SK-N-SH (cell line): ENCODE measurements at regions not wholly inside any gene's neighbourhood (a gene's known extent, or its start where the extent isn't known, plus 50 kb on each side); places are given as distances from the start of the nearest gene placed in this dataset.
A peak's percentile ranks its signal among the peaks of the same experiment; 100 is the strongest.

Source experiments
- CTCF ChIA-PET: fragments of 300-600, 350-600 bp; formaldehyde crosslinking; extraction: SDS; loops from one replicate; lab custom pipeline; 2021; lab: Yijun Ruan, JAX
- POLR2A ChIA-PET: fragments of 350-600 bp; sonication (Branson Sonifier 250); formaldehyde crosslinking; extraction: SDS; loops from one replicate; lab custom pipeline; 2020; ENCODE audit warnings: antibody characterized with exemption, inconsistent platforms; lab: Yijun Ruan, JAX
- DNase-seq: peaks from one replicate; pipeline ENCODE4 v3.0.0; 2012
- H2AFZ ChIP-seq: fragments of 200-600 bp; sonication (generic); 2 replicates; pipeline ENCODE4 v1.8.1; 2016; ENCODE audit warnings: antibody characterized with exemption, mild to moderate bottlenecking, low read depth
- H3F3A ChIP-seq: fragments of 200-600 bp; sonication (generic); replicated peaks from 2 replicates; pipeline ENCODE3; 2016; ENCODE audit warnings: antibody characterized with exemption, mild to moderate bottlenecking; ENCODE audit not compliant: insufficient read depth
- H3K27ac ChIP-seq, 2 experiments: fragments of 200-500 bp in 1 of 2; fragments of 200-600 bp in 1 of 2; sonication (Bioruptor generic) in 1 of 2; sonication (generic), shearing (Covaris generic) in 1 of 2; 2 replicates each; pipeline versions ENCODE4 v1.5.1 to v1.6.1; 2014 to 2016; ENCODE audit warnings: low read depth in 2 of 2, inconsistent platforms in 1 of 2, low read length in 1 of 2, mild to moderate bottlenecking in 1 of 2, mixed read lengths in 1 of 2
- H3K27me3 ChIP-seq: fragments of 200-600 bp; sonication (generic), shearing (Covaris generic); 2 replicates; pipeline ENCODE4 v1.6.1; 2016; ENCODE audit warnings: mixed run types; ENCODE audit not compliant: insufficient read depth
- H3K36me3 ChIP-seq, 2 experiments: fragments of 200-500 bp in 1 of 2; fragments of 200-600 bp in 1 of 2; sonication (Bioruptor generic) in 1 of 2; sonication (generic) in 1 of 2; replicated peaks in 1 of 2; 2 replicates each; pipeline versions ENCODE3 to v1.5.1; 2014 to 2016; ENCODE audit warnings: low read length in 1 of 2, mild to moderate bottlenecking in 1 of 2; ENCODE audit not compliant: insufficient read depth in 2 of 2, control insufficient read depth in 1 of 2
- H3K4me1 ChIP-seq, 2 experiments: fragments of 200-500 bp in 1 of 2; fragments of 200-600 bp in 1 of 2; sonication (Bioruptor generic) in 1 of 2; sonication (generic), shearing (Covaris generic) in 1 of 2; 2 replicates each; pipeline versions ENCODE4 v1.5.1 to v1.6.1; 2014 to 2016; ENCODE audit warnings: low read depth in 1 of 2, low read length in 1 of 2, mixed run types in 1 of 2; ENCODE audit not compliant: insufficient read depth in 2 of 2, control insufficient read depth in 1 of 2
- H3K4me2 ChIP-seq: fragments of 200-600 bp; sonication (generic), shearing (Covaris generic); 2 replicates; pipeline ENCODE4 v1.6.1; 2017; ENCODE audit warnings: mixed run types
- H3K4me3 ChIP-seq, 2 experiments: fragments of 200-500 bp in 1 of 2; fragments of 200-600 bp in 1 of 2; sonication (Bioruptor generic) in 1 of 2; sonication (generic), shearing (Covaris generic) in 1 of 2; 2 replicates each; pipeline versions ENCODE4 v1.5.1 to v1.8.1; 2014 to 2016; ENCODE audit warnings: low read depth in 2 of 2, inconsistent platforms in 1 of 2, low read length in 1 of 2, mild to moderate bottlenecking in 1 of 2, mixed read lengths in 1 of 2, moderate library complexity in 1 of 2
- H3K79me2 ChIP-seq: fragments of 200-600 bp; sonication (generic); 2 replicates; pipeline ENCODE4 v1.8.1; 2017; ENCODE audit warnings: mild to moderate bottlenecking; ENCODE audit not compliant: insufficient read depth
- H3K9ac ChIP-seq: fragments of 200-600 bp; sonication (generic); 2 replicates; pipeline ENCODE4 v1.6.1; 2017; ENCODE audit warnings: mixed run types
- H3K9me2 ChIP-seq: fragments of 200-600 bp; sonication (generic); 2 replicates; pipeline ENCODE4 v1.6.1; 2017; ENCODE audit warnings: mixed run types
- H3K9me3 ChIP-seq: fragments of 200-600 bp; sonication (generic); 2 replicates; pipeline ENCODE4 v1.6.1; 2017; ENCODE audit warnings: mixed run types, mild to moderate bottlenecking, moderate library complexity
- H4K20me1 ChIP-seq: fragments of 200-600 bp; sonication (generic); 2 replicates; pipeline ENCODE4 v1.6.1; 2017; ENCODE audit warnings: mild to moderate bottlenecking, mixed run types; ENCODE audit not compliant: insufficient read depth
- CTCF ChIP-seq: fragments of 200-600 bp; sonication (generic); IDR thresholded peaks from 2 replicates; pipeline ENCODE4 v1.6.1; 2017; ENCODE audit warnings: antibody characterized with exemption, mild to moderate bottlenecking, moderate library complexity
- ELF1 ChIP-seq: IDR thresholded peaks from 2 replicates; pipeline ENCODE4 v1.4.0; 2012
- FOXJ3 ChIP-seq: sonication (generic); formaldehyde crosslinking; IDR thresholded peaks from 2 replicates; pipeline ENCODE4 v1.5.1; 2020; ENCODE audit warnings: mild to moderate bottlenecking, missing genetic modification reagents
- MAX ChIP-seq: IDR thresholded peaks from 2 replicates; pipeline ENCODE4 v1.4.0; 2012; ENCODE audit warnings: low read depth
- MXI1 ChIP-seq: IDR thresholded peaks from 2 replicates; pipeline ENCODE4 v1.6.1; 2012; ENCODE audit warnings: mild to moderate bottlenecking, low read depth, low read length, improper control_type of control experiment
- PBX3 ChIP-seq: IDR thresholded peaks from 2 replicates; pipeline ENCODE4; 2012
- POLR2AphosphoS5 ChIP-seq: IDR thresholded peaks from 2 replicates; pipeline ENCODE4 v1.6.1; 2012; ENCODE audit warnings: low read depth, low read length
- RFX5 ChIP-seq: IDR thresholded peaks from 2 replicates; pipeline ENCODE4 v1.6.1; 2012; ENCODE audit warnings: mild to moderate bottlenecking, improper control_type of control experiment, low read length
- TAF1 ChIP-seq: IDR thresholded peaks from 2 replicates; pipeline ENCODE4 v1.6.1; 2012; ENCODE audit warnings: low read depth, mild to moderate bottlenecking, low read length, moderate library complexity, borderline replicate concordance
- USF1 ChIP-seq: IDR thresholded peaks from 2 replicates; pipeline ENCODE4 v1.4.0; 2012; ENCODE audit warnings: low read depth, borderline replicate concordance
- YY1 ChIP-seq: IDR thresholded peaks from 2 replicates; pipeline ENCODE4 v1.4.0; 2012; ENCODE audit warnings: low read depth, mild to moderate bottlenecking
- ZBTB33 ChIP-seq: IDR thresholded peaks from 2 replicates; pipeline ENCODE4 v1.4.0; 2012; ENCODE audit warnings: low read depth, borderline replicate concordance
- WGBS: methylation state at CpG from one replicate; pipeline ENCODE4 v1.1.6; 2017; ENCODE audit warnings: low lambda C conversion rate; 5-methylcytosine and 5-hydroxymethylcytosine counted together

- TF ChIP-seq RFX5 (no peak), ELF1 (0 out of 2 replicates have a peak, but pooled peaks have one; percentile 6), MAX (no peak; the same call in 1 of the 2 replicates), FOXJ3 (CRISPR knock-in tag) (peak; percentile 83), TAF1 (no peak), CTCF (no peak), PBX3 (peak; percentile 75), YY1 (0 out of 2 replicates have a peak, but pooled peaks have one; percentile 40), POLR2AphosphoS5 (no peak; the same call in 1 of the 2 replicates)
Observed at GRCh38 chr2:12176623-12177454, 430.4 kb downstream of the LPIN1 start (continued).

- Histone ChIP-seq H3K9me3 (no peaks in the 10 kb centered on the region), H3K79me2 (no peaks in the 10 kb centered on the region), H3K4me2 (peak overlapping the region; percentile 71), H3K27me3 (no peaks in the 10 kb centered on the region), H4K20me1 (no peaks in the 10 kb centered on the region), H3K4me1 (peaks cover 25 to 34% of the 10 kb centered on the region in 2 experiments), H3F3A (peaks cover 6% of the 10 kb centered on the region), H3K9ac (no peak overlapping the region; the same call in 1 of the 2 replicates), H3K36me3 (no peaks in the 10 kb centered on the region), H2AFZ (peak overlapping the region; percentile 17; the same call in 1 of the 2 replicates), H3K27ac (peak overlapping the region; percentile 74 to 97), H3K9me2 (no peaks in the 10 kb centered on the region), H3K4me3 (no peak overlapping the region)
- WGBS = 24% methylated on average over 4 of the region's 4 CpGs
- CTCF ChIA-PET = interaction anchor here (0.6 to 3.2 kb wide), 18 partner anchors 9 to 829 kb away, joined by 3 to 10 read pairs (median 3); no protein-coding TSS in a partner anchor
- POLR2A ChIA-PET = interaction anchor here (0.6 to 2.5 kb wide), 6 partner anchors 22 to 539 kb away, joined by 3 to 8 read pairs (median 4); partner anchors contain the start of gene TRIB2
- peak; percentile 52 for DNase-seq
- TF ChIP-seq MAX = peak; percentile 61
- no peak for TF ChIP-seq ZBTB33
- TF ChIP-seq MXI1 = peak; percentile 98
- no peak for TF ChIP-seq USF1
- 0 out of 2 replicates have a peak, but pooled peaks have one; percentile 4 for TF ChIP-seq YY1
Observed at GRCh38 chr2:12177455-12178288, 431.2 kb downstream of the LPIN1 start.
